Femur (tissue), 1 donor: ENCODE measurements at regions not wholly inside any gene's neighbourhood (a gene's known extent, or its start where the extent isn't known, plus 50 kb on each side); places are given as distances from the start of the nearest gene placed in this dataset.

Experiments
- DNase-seq: peaks from one replicate; pipeline ENCODE4 v3.0.0-alpha.2; 2017

GRCh38 chr2:20540587-20541293, 93.9 kb downstream of the RHOB start:
- DNase-seq, result no peak

DNA sequence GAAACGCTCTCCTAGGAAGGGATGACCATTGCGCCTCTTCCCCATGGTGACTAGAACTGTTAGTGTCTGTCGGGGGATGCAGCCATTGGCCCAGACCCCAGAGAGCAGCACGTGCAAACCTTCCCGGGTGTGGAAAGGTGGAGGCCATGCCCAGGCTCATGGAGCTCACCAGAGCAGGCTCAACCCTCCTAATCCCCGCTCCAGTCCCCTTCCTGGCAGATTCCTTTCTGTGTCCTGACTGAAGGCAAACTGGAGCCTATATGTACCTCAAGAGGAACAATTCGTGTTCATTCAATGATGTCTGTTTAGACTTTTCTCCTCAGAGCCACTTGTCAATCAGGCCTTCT, 94.4 kb downstream of the RHOB start:
- DNase-seq, result no peak

DNA sequence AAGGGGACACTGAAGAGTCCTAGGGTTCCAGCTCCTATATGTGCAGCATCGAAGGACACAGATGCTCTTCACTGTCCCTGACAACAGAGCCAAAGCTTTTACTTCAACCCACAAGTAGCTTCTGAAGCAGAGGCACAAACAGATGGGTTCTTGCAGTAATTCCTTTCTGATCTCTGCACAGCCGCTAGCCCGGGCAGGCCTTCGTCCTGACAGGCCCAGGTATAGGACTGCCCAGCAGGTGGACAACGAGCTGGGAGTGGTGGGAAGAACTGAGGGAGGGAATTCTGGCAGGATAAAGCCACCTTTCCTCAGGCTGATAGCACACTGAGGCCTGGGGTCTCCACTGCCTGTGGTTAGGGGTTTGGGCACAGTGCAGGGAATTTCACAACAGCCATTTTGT, 94.8 kb downstream of the RHOB start:
- no peak for DNase-seq

DNA sequence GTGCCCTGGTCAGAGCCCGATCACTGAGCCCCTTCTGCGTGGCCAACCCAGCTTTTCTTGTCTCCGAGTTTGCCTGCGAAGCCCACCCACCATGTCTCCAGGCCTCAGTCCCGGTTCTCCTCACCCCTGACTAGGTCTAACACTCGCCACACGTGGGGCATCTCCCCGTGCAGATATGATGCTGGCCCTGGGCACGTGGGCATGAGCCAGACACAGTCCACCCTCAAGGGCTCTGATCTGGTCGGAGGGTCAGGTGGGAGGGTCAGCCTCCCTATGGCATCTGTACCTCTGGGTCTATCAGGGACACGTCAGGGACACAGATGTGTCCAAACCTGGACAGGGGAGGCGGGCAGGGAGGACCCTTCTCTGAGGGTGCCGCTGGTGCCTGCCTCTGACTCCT, 95.4 kb downstream of the RHOB start:
- DNase-seq, result no peak

DNA sequence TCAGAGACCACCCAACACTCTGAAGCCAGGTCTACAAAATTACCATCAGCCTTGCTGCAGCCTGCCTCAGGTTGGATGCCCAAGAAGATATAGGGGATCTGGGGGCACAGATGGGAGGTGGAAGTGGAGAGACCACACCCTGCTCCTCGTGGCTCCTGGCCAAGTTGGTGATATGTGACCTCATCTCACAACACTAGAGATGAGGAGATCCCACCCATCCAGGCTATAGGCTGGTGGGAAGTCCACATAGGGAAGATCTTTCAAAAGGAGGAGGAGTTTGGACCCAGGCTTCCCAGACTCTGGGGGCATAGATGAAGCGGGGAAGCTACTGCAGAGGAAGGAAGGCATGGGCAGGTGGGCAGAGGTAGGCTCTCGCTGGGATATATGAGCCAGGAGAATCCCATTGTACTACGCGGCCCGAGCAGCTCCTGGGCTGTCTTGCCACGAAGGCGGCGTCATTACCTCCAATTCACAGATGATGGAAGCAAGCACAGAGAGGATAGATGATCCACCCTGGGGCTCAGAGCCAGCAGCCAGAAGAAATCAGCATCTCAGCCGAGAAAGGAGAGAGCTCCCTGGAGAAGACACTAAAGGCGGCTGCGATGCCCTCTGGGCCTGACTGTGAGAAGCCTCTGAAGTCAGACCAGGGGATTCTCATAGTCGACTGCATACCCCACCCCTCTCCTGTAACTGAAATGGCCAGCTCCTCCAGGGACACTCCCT, 96.0 kb downstream of the RHOB start:
- DNase-seq, result peak; percentile 77

- peak; percentile 70 for DNase-seq
These were observed 96.7 kb downstream of the RHOB start for GRCh38 chr2:20543469-20544152.

DNA sequence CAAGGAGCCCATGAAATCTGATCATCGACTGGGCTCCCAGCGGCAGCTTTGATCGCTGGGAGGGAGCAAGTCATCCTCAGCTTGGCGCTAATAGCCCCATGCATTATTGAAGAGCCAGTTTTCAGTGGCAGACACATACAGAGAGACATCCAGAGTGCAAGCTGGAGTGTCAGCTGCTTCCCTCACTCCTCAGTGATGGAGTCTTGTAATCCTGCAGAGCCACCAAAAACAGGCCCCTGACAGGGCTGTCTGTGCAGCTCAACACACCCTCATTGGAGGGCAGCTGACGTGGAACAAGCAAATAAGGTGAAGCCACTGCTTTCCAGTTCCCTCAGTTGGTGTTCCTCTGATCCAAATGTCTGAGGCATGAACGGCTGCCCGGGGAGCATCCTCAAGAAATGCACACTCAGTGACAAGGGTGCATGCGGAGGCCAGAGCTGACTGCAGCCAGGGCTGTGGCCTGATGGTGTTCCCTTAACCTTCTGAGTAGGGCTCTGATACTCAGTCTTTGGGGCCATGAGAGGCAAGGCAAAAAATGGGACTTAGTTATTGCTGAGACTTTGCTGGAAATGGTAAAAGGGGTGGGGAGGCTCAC, 97.4 kb downstream of the RHOB start:
- peak; percentile 51 for DNase-seq

DNA sequence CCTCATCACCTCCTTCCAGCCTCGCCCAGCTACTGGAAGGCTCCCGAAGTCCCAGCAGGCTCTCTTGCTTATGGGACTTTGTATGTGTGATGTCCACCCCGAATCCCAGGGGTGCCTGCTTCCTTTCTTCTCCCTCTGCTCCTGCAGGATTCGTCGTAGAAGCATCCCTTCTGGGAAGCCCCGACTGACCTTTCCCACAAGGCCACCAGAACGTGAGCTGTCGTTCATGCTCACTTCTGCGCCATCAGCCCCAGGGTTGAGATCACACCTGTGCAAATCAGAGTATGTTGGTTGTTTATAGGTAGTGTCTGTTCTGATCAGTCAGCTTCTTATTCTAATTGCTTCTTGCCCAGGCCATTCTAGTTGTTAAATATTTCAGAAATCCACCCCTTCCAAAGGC, 101.8 kb downstream of the HS1BP3 start:
- DNase-seq, result no peak

DNA sequence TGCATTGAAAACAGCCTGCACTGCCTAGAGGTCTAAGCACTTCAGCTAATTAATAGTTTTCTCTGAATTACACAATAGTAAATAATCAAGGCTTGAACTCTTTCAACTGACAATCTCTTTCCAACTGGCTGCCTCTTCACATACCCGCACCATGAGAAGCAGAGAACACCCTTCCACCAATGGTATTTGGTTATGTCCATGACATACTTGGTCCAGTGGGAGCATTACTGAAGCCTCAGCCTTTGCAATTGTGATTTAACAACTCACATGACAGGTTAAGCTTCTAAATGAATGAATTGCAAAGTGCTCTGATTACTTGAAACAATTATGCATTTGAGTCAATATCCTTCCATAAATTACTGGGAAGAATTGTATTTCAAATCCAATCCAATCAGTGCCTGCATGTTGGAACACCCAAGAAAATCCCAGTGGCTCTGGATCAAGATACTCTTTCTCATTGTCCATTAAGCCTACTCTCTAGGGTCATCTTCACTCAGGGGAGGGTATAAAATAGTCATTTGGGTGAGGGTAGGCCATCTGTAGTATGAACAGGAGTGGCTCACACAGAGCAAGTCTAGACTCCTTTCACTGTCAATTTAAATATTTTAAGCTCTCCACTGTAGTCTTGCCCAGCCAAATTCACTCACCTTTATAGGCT, 101.1 kb downstream of the HS1BP3 start:
- DNase-seq, result no peak

GRCh38 chr2:20551260-20551944, 99.5 kb downstream of the HS1BP3 start:
- DNase-seq, result peak; percentile 85

DNA sequence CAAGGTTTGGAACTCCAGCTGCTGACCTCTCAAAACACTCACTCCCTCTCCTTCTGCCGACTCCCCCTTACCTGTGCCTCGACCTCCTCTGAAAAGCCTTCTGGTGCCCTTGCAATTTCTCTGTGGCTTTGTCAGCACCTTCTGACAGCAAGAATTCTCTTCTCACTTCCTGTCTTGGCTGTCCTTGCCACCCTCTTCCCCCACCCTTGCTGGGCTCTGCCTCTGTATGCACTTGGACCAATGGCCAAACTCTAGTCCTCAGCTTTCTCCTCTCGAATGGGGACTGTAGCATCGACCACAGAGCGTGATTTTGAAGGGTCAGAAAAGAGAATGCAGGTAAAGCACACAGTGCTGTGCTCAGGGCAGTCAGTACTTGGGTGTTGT, 99.0 kb downstream of the HS1BP3 start:
- DNase-seq, result no peak

DNA sequence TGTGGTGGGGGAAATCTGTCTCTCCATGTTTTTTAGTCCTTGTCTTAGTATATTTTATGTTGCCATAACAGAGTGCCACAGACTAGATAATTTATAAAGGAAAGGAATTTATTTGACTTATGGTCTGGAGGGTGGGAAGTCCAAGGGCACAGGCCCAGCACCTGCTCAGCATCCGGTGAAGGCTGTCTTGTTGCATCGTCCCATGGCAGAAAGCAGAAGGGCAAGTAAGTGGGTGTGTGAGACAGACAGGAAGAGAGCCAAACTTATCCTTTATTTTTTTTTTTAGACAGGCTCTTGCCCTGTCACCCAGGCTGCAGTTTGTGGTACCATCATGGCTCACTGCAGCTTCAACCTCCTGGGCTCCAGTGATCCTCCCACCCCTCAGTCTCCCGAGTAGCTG, 98.1 kb downstream of the HS1BP3 start:
- DNase-seq, result no peak

DNA sequence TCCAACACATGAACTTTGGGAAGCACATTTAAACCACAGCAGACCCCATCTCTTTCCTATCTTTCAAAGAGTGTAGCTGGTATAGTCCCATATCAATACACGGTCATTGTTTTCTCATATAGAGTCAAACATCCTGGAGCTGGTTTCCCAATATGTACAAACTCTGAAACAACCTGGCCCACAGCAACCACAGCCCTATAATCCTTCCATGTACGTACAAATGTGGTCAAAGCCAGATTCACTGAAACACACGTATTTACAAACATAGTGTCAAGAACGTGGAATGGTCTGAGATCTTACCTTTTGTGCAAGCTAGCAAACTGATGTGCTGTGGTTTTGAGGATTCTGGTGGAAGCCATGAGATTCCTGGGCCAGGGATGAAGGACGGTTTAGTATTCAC, 97.3 kb downstream of the HS1BP3 start:
- no peak for DNase-seq

DNA sequence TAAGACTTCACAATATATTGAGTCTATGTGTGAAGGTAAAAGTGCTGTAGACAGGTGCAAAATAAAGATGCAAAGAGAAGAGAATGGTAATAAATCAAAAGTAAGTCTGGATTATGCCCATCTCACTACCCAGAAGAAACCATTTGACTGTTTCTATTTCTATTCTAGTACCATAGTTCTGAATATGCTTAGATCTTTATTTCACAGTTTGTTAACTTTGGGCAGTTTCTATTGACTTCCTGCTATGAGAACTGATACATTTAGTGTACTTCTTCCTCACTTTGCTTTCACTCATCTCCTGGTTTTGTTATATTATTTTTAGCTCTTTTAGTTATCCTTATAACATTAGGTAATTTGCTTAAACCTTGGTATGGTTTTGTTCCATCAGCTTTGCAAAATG, 94.9 kb downstream of the HS1BP3 start:
- no peak for DNase-seq

- DNase-seq, result no peak
These were observed 94.1 kb downstream of the HS1BP3 start for GRCh38 chr2:20556756-20557155.

- DNase-seq, result no peak
These were observed 93.7 kb downstream of the HS1BP3 start for GRCh38 chr2:20557226-20557625.

GRCh38 chr2:20557635-20558034, 93.3 kb downstream of the HS1BP3 start:
- no peak for DNase-seq

- no peak for DNase-seq
These were observed 92.3 kb downstream of the HS1BP3 start for GRCh38 chr2:20558391-20559150.

- DNase-seq, result no peak
These were observed 91.6 kb downstream of the HS1BP3 start for GRCh38 chr2:20559277-20559676.

DNA sequence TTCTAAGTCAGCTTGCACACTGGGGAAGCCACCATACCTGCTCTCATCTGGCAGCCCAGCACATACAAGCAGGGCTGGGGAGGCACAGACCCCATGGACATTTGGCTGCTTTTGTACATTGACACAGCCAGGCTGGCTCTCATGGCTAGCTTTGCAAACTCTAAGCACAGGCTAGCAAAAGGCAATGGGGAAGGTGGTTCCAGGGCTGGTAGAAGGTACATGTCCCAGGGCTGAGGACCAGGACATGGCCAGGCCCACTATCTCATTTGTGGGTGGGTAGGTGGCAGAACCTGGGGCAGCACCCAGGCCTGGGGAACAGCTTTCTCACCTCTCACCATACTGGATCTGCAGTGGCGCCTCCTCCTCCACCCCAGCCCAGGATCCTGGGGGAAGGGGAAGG, 90.9 kb downstream of the HS1BP3 start:
- DNase-seq, result no peak

GRCh38 chr2:20560891-20561636, 89.8 kb downstream of the HS1BP3 start:
- DNase-seq, result no peak
